ENCODE measurements at regions not wholly inside any gene's neighbourhood (a gene's known extent, or its start where the extent isn't known, plus 50 kb on each side); places are given as distances from the start of the nearest gene placed in this dataset.
"Not testable (repeated sequence)": the region's sequence is repeated elsewhere in the genome, so short reads cannot be mapped to it uniquely, and the experiment has no call there.

- in situ Hi-C loops (cut with HindIII; ENCODE audit: low sequenced_read_pairs) = no loop called here
- DNase-seq (ENCODE audit: low read depth) = no peak
- H3K4me3 ChIP-seq (ENCODE audit: low read depth, low read length) = no peak overlapping the region
- TF ChIP-seq CTCF (IDR thresholded peaks at IDR 0.05; ENCODE audit: low read depth, low read length, missing control alignments) = no peak
Observed at GRCh38 chr4:28014469-28014868, 1153.8 kb downstream of the STIM2 start.

DNA sequence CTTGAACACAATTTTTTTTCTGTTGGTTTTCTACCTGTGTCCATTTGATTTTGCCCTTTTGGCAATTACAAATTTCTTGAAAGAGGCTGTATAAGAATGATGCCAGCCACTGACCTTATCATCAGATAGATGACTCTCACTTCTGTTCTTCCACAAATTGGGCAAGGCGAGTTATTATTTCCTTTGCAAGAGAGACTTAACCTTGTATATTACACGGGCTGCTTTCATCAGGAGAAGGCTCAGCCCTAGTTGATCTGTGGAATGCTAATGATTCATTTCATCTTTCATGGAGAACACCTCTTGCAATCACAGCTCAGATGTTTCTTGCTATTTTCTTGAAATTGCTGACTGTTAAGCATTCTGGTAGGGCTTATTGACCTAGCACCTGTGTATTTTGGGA is 1155.4 kb downstream of the STIM2 start:
- DNase-seq (ENCODE audit: low read depth) = no peak
- in situ Hi-C loops (cut with HindIII; ENCODE audit: low sequenced_read_pairs) = no loop called here
- H3K4me3 ChIP-seq (ENCODE audit: low read depth, low read length) = no peak overlapping the region
- TF ChIP-seq CTCF (IDR thresholded peaks at IDR 0.05; ENCODE audit: low read depth, low read length, missing control alignments) = no peak

- DNase-seq (ENCODE audit: low read depth); H3K4me3 ChIP-seq (ENCODE audit: low read depth, low read length); in situ Hi-C loops (cut with HindIII; ENCODE audit: low sequenced_read_pairs): not testable (repeated sequence)
Observed at GRCh38 chr4:28038253-28038652, 1177.6 kb downstream of the STIM2 start.

GRCh38 chr4:28062562-28062961 is 1201.9 kb downstream of the STIM2 start:
- in situ Hi-C loops (cut with HindIII; ENCODE audit: low sequenced_read_pairs) = no loop called here
- no peak overlapping the region for H3K4me3 ChIP-seq (ENCODE audit: low read depth, low read length)
- DNase-seq (ENCODE audit: low read depth) = no peak
- no peak for TF ChIP-seq CTCF (IDR thresholded peaks at IDR 0.05; ENCODE audit: low read depth, low read length, missing control alignments)

DNA sequence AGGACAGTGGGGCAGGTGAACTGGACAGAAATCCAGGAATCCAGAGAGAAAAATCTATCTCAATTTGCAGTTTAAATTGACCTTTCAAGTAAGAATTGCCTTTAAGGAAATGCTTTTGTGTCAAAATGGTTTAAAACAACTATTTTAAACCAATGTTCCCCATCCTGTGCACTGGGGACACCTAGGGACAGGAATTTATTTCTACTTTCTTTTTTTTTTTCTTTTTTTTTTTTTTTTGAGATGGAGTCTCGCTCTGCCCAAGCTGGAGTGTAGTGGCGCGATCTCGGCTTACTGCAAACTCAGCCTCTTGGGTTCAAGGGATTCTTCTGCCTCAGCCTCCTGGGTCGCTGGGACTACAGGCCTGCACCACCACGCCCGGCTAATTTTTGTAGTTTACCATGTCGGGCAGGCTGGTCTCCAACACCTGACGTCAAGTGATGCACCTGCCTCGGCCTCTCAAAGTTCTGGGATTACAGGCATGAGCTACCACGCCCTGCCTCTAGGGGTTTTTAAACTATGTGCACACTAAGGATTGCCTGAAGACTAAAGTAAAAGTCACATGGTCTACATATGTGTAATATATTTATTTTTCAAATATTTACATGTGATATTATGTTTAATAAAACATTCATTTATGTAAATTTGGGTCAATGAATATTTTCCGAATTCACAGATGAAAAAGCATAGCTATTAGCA is 1213.4 kb downstream of the STIM2 start:
- H3K4me3 ChIP-seq (ENCODE audit: low read depth, low read length) = no peak overlapping the region
- no peak for TF ChIP-seq CTCF (IDR thresholded peaks at IDR 0.05; ENCODE audit: low read depth, low read length, missing control alignments)
- no peak for DNase-seq (ENCODE audit: low read depth)
- in situ Hi-C loops (cut with HindIII; ENCODE audit: low sequenced_read_pairs) = no loop called here

DNA sequence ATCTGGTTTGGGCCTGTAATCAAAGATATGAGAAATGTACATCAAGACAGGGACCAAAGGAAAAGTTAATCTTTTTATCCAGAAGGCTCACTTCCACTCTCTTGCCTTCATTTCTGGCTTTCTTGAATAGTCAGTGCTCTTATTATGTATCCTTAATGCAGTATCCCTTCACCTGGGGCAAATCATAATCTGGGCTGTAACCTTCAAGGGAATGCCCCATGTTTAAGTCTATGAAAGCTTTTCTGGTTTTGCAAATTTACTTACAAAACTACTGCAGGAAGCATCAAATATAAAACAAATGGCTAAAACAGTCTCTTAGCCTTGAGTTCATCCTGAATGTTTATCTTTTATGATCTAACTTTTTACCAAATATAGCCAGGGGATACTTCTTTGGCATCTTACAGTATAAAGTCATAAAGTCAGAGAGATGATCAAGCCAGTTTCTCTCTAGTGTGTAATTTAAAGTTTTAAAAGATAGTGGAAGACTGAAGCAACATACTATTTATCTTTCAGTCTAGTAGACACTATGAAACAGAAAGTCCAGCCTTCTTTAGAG is 1214.8 kb downstream of the STIM2 start:
- no peak for TF ChIP-seq CTCF (IDR thresholded peaks at IDR 0.05; ENCODE audit: low read depth, low read length, missing control alignments)
- in situ Hi-C loops (cut with HindIII; ENCODE audit: low sequenced_read_pairs) = no loop called here
- DNase-seq (ENCODE audit: low read depth) = no peak
- H3K4me3 ChIP-seq (ENCODE audit: low read depth, low read length) = no peak overlapping the region

DNA sequence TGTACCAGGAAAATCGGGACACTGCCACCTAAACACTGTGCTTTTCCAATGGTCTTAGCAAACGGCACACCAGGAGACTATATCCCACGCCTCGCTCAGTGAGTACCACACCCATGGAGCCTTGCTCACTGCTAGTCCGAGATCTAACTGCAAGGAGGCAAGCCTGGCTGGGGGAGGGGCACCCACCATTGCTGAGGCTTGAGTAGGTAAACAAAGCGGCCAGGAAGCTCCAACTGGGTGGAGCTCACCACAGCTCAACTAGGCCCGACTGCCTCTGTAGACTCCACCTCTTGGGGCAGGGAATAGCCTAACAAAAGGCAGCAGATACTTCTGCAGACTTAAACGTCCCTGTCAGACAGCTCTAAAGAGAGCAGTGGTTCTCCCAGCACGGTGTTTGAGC is 1216.6 kb downstream of the STIM2 start:
- H3K4me3 ChIP-seq (ENCODE audit: low read depth, low read length); in situ Hi-C loops (cut with HindIII; ENCODE audit: low sequenced_read_pairs); DNase-seq (ENCODE audit: low read depth): not testable (repeated sequence)

Measured in astrocyte of the cerebellum (primary cell).